Skin epidermis (tissue), 12 donors: ENCODE measurements at regions not wholly inside any gene's neighbourhood (a gene's known extent, or its start where the extent isn't known, plus 50 kb on each side); places are given as distances from the start of the nearest gene placed in this dataset.

Experiments
- H3K27ac ChIP-seq, 21 experiments: fragments of 200-600 bp; sonication (generic) in 11 of 21; one replicate each; pipeline ENCODE4 v1.5.0; 2020; ENCODE audit warnings: mild to moderate bottlenecking in 3 of 21, inconsistent platforms in 2 of 21, moderate library complexity in 2 of 21
- H3K4me3 ChIP-seq, 7 experiments: fragments of 200-600 bp; sonication (generic) in 2 of 7; one replicate each; pipeline ENCODE4 v1.5.0; 2020; ENCODE audit warnings: inconsistent platforms in 2 of 7, mild to moderate bottlenecking in 2 of 7, moderate library complexity in 1 of 7

- H3K4me3 ChIP-seq: no peak overlapping the region
- peak overlapping the region in 17 of 21 experiments; percentile 1 to 81 (median 67) for H3K27ac ChIP-seq
These were observed 136.1 kb upstream of the ANKH start for GRCh38 chr5:15007646-15008045.

DNA sequence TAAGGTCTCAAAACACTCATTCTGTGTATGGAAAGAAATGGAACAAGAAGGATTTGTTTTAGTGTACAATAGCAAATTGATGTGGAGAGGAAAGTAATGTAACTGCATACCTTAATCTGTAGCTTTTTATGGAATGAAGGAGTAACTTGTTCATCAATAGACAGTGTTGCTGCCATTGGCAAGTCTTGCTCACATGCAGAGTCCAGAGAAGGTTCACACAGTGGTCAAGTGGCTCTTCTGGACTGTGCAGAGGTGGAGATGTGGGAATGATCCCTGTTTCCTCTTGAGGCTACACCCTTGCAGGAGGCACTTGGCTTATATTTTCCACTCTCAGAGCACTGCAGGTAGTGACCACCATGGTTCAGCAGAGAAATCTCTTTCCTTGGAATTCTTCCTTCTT, 132.9 kb upstream of the ANKH start:
- H3K27ac ChIP-seq: no peak overlapping the region
- no peak overlapping the region for H3K4me3 ChIP-seq

DNA sequence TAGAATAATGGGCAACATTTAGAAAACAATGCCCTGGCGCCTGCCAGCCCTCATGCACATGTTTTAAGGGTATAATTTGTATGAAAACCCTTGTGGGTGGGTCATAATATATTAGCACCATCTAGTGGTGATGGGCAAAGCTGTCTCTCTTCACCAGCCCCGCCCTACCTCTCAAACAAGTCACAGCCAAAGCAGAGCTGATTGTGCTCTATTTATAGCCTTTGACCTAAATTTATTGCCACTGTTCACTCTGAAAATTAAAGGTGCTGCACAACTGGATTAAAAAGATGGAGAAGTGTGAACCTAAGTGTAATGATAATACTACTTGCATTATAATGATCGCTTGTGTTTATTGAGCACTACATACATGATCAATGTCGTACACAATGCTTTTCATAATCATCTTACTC, 131.9 kb upstream of the ANKH start:
- no peak overlapping the region for H3K27ac ChIP-seq
- no peak overlapping the region for H3K4me3 ChIP-seq

- no peak overlapping the region for H3K4me3 ChIP-seq
- H3K27ac ChIP-seq: peak overlapping the region in 2 of 21 experiments; percentile 13 to 44
These were observed 131.2 kb upstream of the ANKH start for GRCh38 chr5:15002791-15003190.

GRCh38 chr5:15002173-15002572, 130.6 kb upstream of the ANKH start:
- peak overlapping the region in 1 of 21 experiments; percentile 44 for H3K27ac ChIP-seq

DNA sequence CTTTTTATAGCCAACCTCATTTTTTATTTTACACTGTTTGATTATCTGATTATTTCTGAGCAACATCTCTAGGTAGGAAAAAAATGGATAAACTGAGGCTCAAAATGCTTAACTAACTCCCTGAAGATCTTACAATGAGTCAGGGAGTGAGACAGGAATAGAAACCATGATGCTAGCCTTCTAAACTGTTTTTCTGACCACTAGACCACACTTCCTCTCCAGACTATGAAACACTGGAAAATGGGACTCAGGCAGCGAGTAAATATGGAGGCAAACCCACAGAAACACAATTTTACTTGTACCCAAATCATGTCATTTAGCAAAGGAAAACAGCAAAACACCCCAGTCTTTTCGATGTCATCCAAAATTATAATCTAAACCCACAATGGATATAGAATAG, 129.9 kb upstream of the ANKH start:
- no peak overlapping the region for H3K4me3 ChIP-seq
- no peak overlapping the region for H3K27ac ChIP-seq

More at GRCh38 chr5:15002173-15002572, 130.6 kb upstream of the ANKH start:
- no peak overlapping the region for H3K4me3 ChIP-seq

DNA sequence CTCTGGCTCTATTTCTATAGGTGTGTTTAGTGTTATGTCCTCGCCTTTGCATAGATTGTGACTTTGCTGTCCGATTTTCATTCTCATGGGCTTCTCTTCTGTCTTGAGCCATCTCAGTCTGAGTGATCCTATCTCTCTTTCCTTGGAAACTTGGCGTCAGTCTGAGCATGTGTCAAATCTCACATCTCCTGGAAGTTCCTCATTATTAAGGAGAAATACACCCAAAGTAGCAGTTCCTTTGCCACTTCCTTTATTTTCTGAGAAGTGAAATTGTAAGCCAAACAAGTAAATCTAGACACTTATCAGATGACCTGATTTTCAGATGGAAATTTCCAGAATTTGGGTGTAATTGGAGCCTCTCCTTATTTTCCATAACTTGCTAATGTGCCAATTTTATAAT, 126.9 kb upstream of the ANKH start:
- peak overlapping the region in 2 of 21 experiments; percentile 43 to 68 for H3K27ac ChIP-seq
- H3K4me3 ChIP-seq: no peak overlapping the region

GRCh38 chr5:14996997-14997396, 125.4 kb upstream of the ANKH start:
- Histone ChIP-seq H3K4me3 (no peak overlapping the region), H3K27ac (peak overlapping the region in 2 of 21 experiments; percentile 43 to 62)

DNA sequence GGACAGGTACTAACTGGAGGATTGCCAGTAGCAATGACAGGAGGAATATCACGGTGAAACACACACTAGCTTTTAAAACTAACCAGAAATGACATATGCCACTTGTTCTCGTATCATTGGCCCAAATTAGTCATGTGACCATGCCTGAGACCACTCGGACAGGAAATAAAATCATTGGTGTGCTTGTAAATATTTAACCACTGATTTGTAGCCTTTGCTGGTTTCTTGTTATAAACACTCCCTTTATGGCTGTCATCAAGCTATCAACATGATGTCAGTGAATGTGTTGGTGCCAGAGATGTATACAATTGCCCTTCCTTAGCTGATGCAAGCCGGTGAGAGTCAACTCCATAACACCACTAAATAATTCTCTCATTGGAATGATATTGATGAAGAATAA, 123.7 kb upstream of the ANKH start:
- no peak overlapping the region for H3K4me3 ChIP-seq
- no peak overlapping the region for H3K27ac ChIP-seq

DNA sequence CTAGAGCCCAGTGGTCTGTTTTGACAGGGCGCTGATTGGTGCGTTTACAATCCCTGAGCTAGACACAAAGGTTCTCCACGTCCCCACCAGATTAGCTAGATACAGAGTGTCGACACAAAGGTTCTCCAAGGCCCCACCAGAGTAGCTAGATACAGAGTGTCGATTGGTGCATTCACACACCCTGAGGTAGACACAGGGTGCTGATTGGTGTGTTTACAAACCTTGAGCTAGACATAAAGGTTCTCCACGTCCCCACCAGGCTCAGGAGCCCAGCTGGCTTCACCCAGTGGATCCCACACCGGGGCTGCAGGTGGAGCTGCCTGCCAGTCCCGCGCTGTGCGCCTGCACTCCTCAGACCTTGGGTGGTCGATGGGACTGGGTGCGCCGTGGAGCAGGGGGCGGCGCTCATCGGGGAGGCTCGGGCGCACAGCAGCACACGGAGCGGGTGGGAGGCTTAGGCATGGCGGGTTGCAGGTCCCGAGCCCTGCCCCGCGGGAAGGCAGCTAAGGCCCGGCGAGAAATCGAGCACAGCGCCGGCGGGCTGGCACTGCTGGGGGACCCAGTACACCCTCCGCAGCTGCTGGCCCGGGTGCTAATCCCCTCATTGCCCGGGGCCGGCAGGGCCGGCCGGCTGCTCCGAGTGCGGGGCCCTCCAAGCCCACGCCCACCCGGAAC, 122.0 kb upstream of the ANKH start:
- peak overlapping the region in 5 of 7 experiments; percentile 11 to 41 (median 28) for H3K4me3 ChIP-seq
- H3K27ac ChIP-seq: peak overlapping the region in 9 of 21 experiments; percentile 39 to 88 (median 67)

DNA sequence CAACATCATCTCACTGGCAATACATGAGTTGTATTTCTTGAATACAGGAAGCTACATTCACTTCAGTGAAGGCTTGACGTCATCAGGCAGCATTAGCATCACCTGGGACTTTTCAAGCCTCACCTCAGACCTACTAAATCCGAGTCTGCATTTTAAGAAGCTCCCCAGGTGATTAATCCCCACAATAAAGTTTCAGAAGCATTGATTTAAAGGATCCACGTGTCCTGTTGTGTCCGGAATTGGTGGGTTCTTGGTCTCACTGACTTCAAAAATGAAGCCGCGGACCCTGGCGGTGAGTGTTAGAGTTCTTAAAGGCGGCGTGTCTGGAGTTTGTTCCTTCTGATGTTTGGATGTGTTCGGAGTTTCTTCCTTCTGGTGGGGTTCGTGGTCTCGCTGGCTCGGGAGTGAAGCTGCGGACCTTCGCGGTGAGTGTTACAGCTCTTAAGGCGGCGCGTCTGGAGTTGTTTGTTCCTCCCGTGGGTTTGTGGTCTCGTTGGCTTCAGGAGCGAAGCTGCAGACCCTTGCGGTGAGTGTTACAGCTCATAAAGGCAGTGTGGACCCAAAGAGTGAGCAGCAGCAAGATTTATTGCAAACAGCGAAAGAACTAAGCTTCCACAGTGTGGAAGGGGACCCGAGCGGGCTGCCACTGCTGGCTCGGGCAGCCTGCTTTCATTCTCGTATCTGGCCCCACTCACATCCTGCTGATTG, 121.3 kb upstream of the ANKH start:
- H3K4me3 ChIP-seq: peak overlapping the region; percentile 11 to 41 (median 22)
- H3K27ac ChIP-seq: peak overlapping the region in 13 of 21 experiments; percentile 38 to 88 (median 66)

- Histone ChIP-seq H3K27ac (no peak overlapping the region), H3K4me3 (no peak overlapping the region)
These were observed 116.6 kb upstream of the ANKH start for GRCh38 chr5:14988223-14988622.

GRCh38 chr5:14986413-14986812, 114.8 kb upstream of the ANKH start:
- H3K27ac ChIP-seq: no peak overlapping the region
- H3K4me3 ChIP-seq: no peak overlapping the region

DNA sequence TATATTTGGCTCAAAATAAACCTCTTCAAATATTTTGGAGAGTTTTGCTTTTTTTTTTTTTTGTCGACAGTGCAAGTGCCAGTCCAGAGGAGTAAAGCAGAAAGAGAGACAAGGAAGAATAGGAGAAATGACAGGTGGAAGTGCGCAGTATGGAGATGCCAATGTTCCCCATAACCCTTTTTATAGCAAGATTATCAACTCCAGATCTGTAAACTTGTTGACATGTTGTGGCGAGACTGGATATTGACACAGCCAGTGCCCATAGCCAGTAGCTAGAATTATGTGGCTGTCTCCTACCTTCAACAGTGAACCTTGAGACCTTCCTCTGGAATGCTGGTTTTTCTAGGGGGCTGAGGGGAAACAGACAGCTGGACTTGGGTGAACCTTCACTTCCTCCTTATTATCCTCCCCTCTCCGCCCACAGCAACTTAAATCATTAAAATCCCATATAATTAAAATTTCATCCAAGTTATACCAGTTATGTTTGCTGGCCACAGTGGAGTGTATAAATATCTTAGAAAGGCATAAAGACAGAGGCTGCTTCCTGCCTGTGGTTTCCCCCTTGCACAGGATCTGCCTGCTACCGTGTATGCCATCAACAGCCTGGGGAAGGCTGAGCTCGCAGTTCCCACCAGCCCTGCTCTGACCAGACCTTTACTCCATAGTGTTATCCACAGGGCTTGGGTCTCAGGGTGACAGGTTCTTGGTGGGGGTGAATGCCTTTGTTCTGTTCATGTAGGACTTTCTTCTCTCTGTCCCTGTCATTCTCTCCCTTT, 112.3 kb upstream of the ANKH start:
- H3K27ac ChIP-seq: no peak overlapping the region
- H3K4me3 ChIP-seq: no peak overlapping the region

GRCh38 chr5:14980698-14981097, 109.1 kb upstream of the ANKH start:
- no peak overlapping the region for H3K4me3 ChIP-seq
- H3K27ac ChIP-seq: no peak overlapping the region

- H3K27ac ChIP-seq: no peak overlapping the region
- H3K4me3 ChIP-seq: no peak overlapping the region
These were observed 105.6 kb upstream of the ANKH start for GRCh38 chr5:14977058-14977685.

DNA sequence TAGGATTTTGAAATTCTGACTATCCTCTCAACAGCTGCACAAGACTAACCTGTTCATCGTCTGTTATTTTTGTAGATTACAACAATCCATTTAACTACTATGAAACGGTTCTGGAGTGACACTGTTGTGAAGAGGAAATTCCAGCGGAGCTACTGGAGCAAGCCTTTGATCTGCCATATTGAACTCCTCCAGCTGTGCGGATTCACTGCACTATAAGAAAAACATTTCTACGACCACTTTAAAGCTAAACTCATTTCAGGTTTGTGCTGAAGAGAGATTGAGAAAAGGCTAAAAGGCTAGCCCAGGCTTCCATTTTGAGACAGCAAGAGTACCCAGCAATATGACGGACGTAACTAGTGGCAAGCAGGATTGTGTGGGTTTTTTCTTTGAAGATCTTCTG, 104.9 kb upstream of the ANKH start:
- H3K27ac ChIP-seq: no peak overlapping the region

DNA sequence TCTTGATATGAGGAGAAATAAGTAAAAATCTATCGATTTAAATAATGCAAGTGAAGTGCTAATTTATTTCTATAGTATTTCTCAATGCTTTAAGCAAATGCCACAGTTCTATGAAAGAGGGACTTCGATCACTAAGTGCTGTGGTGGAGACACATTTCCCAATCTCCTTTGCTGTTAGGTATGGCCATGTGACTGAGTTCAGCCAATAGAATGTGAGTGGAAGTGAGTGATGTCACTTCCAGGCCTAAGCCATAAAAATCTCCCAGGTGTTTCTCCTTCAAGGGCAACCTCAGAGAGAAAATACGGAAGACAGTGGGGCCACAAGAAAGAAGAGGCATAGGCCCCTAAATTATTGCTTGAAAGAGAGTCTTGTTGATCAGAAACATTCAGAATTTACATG, 100.3 kb upstream of the ANKH start:
- Histone ChIP-seq H3K4me3 (no peak overlapping the region), H3K27ac (no peak overlapping the region)

More for the DNA sequence above, 104.9 kb upstream of the ANKH start:
- no peak overlapping the region for H3K4me3 ChIP-seq

DNA sequence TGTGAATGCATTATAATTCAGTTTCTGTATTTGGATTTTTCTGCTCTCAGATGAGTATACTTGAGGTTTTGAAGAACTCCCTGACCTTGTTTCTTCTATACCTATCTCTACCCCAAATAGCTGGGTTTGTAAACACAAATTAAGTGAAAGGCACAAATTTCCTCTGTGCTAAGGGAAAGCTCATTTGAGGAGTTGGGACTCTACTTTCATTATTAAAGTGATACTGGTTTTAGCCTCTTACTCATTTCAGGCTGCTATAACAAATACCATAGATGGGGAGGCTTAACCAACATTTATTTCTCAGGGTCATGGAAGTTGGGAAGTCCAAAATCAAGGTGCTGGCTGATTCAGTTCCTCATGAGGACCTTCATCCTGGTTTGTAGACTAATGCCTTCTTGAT, 97.2 kb upstream of the ANKH start:
- Histone ChIP-seq H3K4me3 (no peak overlapping the region), H3K27ac (no peak overlapping the region)

DNA sequence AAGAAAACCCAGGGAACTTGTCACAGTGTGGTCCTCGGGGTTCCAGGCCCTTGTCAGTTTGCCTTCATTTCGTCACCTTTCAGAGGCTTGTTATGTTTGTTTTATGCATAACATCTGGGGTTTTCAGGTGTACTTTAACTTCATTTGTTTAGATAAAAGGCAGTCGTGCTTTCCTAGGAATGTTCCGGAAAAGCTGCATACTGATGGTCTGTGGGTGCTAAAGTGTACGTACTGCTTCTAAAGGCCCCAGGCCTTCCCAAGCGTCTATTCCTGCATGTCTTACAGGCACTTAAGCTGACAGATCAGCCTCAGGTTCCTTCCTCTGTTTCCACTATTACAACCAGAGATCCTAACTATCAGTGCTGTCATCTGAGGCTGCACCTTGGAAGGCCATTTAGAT, 95.6 kb upstream of the ANKH start:
- no peak overlapping the region for H3K27ac ChIP-seq
- H3K4me3 ChIP-seq: no peak overlapping the region
